ENCODE measurements at regions not wholly inside any gene's neighbourhood (a gene's known extent, or its start where the extent isn't known, plus 50 kb on each side); places are given as distances from the start of the nearest gene placed in this dataset.

GRCh38 chr14:66070542-66071319 lies 415.4 kb upstream of the CCDC196 start:
- no peak for TF ChIP-seq CTCF (IDR thresholded peaks at IDR 0.05)
- DNase-seq (ENCODE audit: low spot score) (peak; percentile 27), ATAC-seq (ENCODE audit: low FRiP score) (no peak)

GRCh38 chr14:66072190-66073084 lies 413.7 kb upstream of the CCDC196 start:
- DNase-seq (ENCODE audit: low spot score) (no peak), ATAC-seq (ENCODE audit: low FRiP score) (no peak)
- TF ChIP-seq CTCF (IDR thresholded peaks at IDR 0.05), result no peak

GRCh38 chr14:66074537-66074936 lies 411.6 kb upstream of the CCDC196 start:
- no peak for TF ChIP-seq CTCF (IDR thresholded peaks at IDR 0.05)
- no peak for DNase-seq (ENCODE audit: low spot score)
- no peak for ATAC-seq (ENCODE audit: low FRiP score)

GRCh38 chr14:66076176-66076575 lies 410.0 kb upstream of the CCDC196 start:
- ATAC-seq (ENCODE audit: low FRiP score) (no peak), DNase-seq (ENCODE audit: low spot score) (no peak)
- no peak for TF ChIP-seq CTCF (IDR thresholded peaks at IDR 0.05)

- no peak for TF ChIP-seq CTCF (IDR thresholded peaks at IDR 0.05)
- ATAC-seq (ENCODE audit: low FRiP score) (no peak), DNase-seq (ENCODE audit: low spot score) (no peak)
These were observed 408.2 kb upstream of the CCDC196 start for GRCh38 chr14:66078006-66078405.

GRCh38 chr14:66081594-66082376 lies 404.4 kb upstream of the CCDC196 start:
- no peak for DNase-seq (ENCODE audit: low spot score)
- TF ChIP-seq CTCF (IDR thresholded peaks at IDR 0.05), result no peak
- no peak for ATAC-seq (ENCODE audit: low FRiP score)

Data from omental fat pad (tissue), 3 donors.